HEK293 (cell line): ENCODE measurements at regions not wholly inside any gene's neighbourhood (a gene's known extent, or its start where the extent isn't known, plus 50 kb on each side); places are given as distances from the start of the nearest gene placed in this dataset.

Source experiments
- BCL11A ChIP-seq: fragments of 450-650 bp; formaldehyde crosslinking; IDR thresholded peaks from 2 replicates; pipeline ENCODE4 v1.5.1; 2016; ENCODE audit warnings: low read depth, missing biosample characterization, missing genetic modification characterization
- CTCF ChIP-seq: fragments of 450-650 bp; formaldehyde crosslinking; IDR thresholded peaks from 2 replicates; pipeline ENCODE4 v1.5.1; 2016; ENCODE audit warnings: missing biosample characterization, missing genetic modification characterization
- YY1 ChIP-seq: fragments of 450-650 bp; formaldehyde crosslinking; IDR thresholded peaks from 2 replicates; pipeline ENCODE4 v1.5.1; 2018; ENCODE audit warnings: missing biosample characterization, missing genetic modification characterization
- ZFP41 ChIP-seq: fragments of 450-650 bp; formaldehyde crosslinking; IDR thresholded peaks from 2 replicates; pipeline ENCODE4 v1.5.1; 2016; ENCODE audit warnings: missing biosample characterization, missing genetic modification characterization, borderline replicate concordance

DNA sequence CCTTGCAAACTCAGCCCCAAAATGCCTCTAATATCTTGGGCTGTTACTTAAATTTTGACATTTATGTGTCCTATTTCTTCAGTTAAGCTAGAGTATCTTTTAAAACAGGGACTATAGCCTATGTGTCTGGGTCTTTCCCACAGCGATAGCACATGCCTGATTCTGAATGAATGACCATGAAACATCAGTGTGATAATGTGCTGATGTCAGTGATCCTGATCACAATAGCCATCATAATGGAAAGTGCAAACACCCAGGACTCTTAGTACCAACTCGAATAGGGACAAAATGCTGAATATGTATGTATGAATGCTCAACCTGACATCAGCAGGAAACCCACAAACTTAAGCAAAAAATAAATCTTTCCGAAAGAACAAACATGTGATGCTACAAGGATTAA, 537.4 kb downstream of the IGSF11 start:
- TF ChIP-seq CTCF (tag by site-specific recombination) (no peak), YY1 (tag by site-specific recombination) (no peak), ZFP41 (no peak), BCL11A (no peak)
